Endodermal cell (in vitro differentiated cells): ENCODE measurements at regions not wholly inside any gene's neighbourhood (a gene's known extent, or its start where the extent isn't known, plus 50 kb on each side); places are given as distances from the start of the nearest gene placed in this dataset.
"Not testable (repeated sequence)": the region's sequence is repeated elsewhere in the genome, so short reads cannot be mapped to it uniquely, and the experiment has no call there.

Experiments used
- DNase-seq: peaks from one replicate; pipeline ENCODE4 v3.0.0-alpha.2; 2017
- H3K27ac ChIP-seq: 2 replicates; pipeline ENCODE4 v1.5.1; 2013; ENCODE audit warnings: mild to moderate bottlenecking, low read depth, low read length, moderate library complexity
- H3K27me3 ChIP-seq: 2 replicates; pipeline ENCODE4 v1.6.1; 2013; ENCODE audit warnings: mild to moderate bottlenecking, low read length, moderate library complexity; ENCODE audit not compliant: insufficient read depth, control insufficient read depth, poor library complexity, severe bottlenecking
- H3K36me3 ChIP-seq: 2 replicates; pipeline ENCODE4 v1.7.0; 2013; ENCODE audit warnings: mild to moderate bottlenecking, low read length, moderate library complexity; ENCODE audit not compliant: control insufficient read depth, insufficient read depth
- H3K4me1 ChIP-seq: one replicate; pipeline ENCODE4 v1.7.0; 2013; ENCODE audit warnings: low read length; ENCODE audit not compliant: control insufficient read depth, insufficient read depth
- H3K4me3 ChIP-seq: 2 replicates; pipeline ENCODE4 v1.5.1; 2013; ENCODE audit warnings: mild to moderate bottlenecking, low read length, moderate library complexity
- H3K9ac ChIP-seq: 2 replicates; pipeline ENCODE4 v1.6.1; 2013; ENCODE audit warnings: mild to moderate bottlenecking, low read length, moderate library complexity; ENCODE audit not compliant: poor library complexity, severe bottlenecking; ENCODE audit errors: extremely low read depth
- H3K9me3 ChIP-seq: 2 replicates; pipeline ENCODE4 v1.6.1; 2013; ENCODE audit warnings: mild to moderate bottlenecking, low read length, moderate library complexity; ENCODE audit not compliant: control insufficient read depth
- H3K27ac Mint-ChIP-seq: 2 replicates; pipeline ENCODE4 v1.8.0; 2020; ENCODE audit warnings: mixed read lengths
- H3K27me3 Mint-ChIP-seq: 2 replicates; pipeline ENCODE4 v1.8.0; 2021; ENCODE audit warnings: mild to moderate bottlenecking, mixed read lengths; ENCODE audit not compliant: insufficient read depth
- H3K36me3 Mint-ChIP-seq: 2 replicates; pipeline ENCODE4 v1.8.0; 2020; ENCODE audit warnings: low read depth, mixed read lengths
- H3K4me1 Mint-ChIP-seq: 2 replicates; pipeline ENCODE4 v1.8.0; 2020; ENCODE audit warnings: mixed read lengths
- H3K4me3 Mint-ChIP-seq: 2 replicates; pipeline ENCODE4 v1.8.0; 2020; ENCODE audit warnings: mild to moderate bottlenecking, moderate library complexity, mixed read lengths
- H3K9me3 Mint-ChIP-seq: 2 replicates; pipeline ENCODE4 v1.8.0; 2020; ENCODE audit warnings: mild to moderate bottlenecking, mixed read lengths
- WGBS, 2 experiments: methylation state at CpG; one replicate each; pipeline versions ENCODE4 v1.1.5 to v1.1.7; 2013; ENCODE audit warnings: missing lambda C conversion rate in 2 of 2, mixed read lengths in 1 of 2; ENCODE audit not compliant: insufficient coverage in 1 of 2, insufficient read length in 1 of 2; 5-methylcytosine and 5-hydroxymethylcytosine counted together
- TF ChIP-seq, protein P1 (sequence below): fragments of 200-600 bp; sonication (generic); conservative IDR thresholded peaks from 2 replicates; pipeline ENCODE4 v1.5.0; 2021; ENCODE audit warnings: antibody characterized with exemption, mild to moderate bottlenecking

DNA sequence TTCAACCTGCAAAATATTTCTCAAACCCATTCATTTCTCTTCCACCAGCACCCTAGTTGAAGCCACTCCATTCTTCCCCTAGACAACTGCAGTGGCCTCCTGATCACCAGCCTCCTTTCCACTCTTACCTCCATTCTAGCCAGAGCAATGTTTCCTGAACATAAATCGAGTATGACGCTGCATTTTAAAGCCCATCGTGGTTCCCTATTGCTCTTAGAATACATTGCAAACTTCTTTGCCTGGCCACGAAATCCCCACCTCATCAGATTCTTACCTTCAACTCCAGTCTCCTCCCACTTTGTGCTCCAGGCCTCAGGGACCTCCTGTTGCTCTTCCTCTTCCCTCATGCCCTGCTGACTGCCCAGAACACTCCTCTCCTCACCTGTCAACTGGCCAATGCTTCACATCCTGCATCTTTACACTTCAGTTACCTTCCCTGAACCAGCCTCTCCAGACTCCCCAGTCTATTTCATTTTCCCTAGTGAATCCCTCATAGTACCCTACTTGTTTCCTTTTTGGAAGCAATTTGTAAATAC is 176.5 kb upstream of the CTAGE1 start:
- Mint-ChIP-seq H3K4me1 (no peaks in the 10 kb centered on the region), H3K4me3 (no peak overlapping the region), H3K36me3 (no peaks in the 10 kb centered on the region), H3K27me3 (peaks cover 7% of the 10 kb centered on the region), H3K9me3 (no peaks in the 10 kb centered on the region), H3K27ac (no peak overlapping the region)
- WGBS, 2 experiments, result 86 to 93% methylated on average over 4 of the region's 4 CpGs
- Histone ChIP-seq H3K4me3 (no peak overlapping the region), H3K9me3 (no peaks in the 10 kb centered on the region), H3K9ac (no peak overlapping the region), H3K4me1 (no peaks in the 10 kb centered on the region), H3K27me3 (no peaks in the 10 kb centered on the region), H3K27ac (no peak overlapping the region), H3K36me3 (no peaks in the 10 kb centered on the region)
- TF ChIP-seq, protein P1, sequence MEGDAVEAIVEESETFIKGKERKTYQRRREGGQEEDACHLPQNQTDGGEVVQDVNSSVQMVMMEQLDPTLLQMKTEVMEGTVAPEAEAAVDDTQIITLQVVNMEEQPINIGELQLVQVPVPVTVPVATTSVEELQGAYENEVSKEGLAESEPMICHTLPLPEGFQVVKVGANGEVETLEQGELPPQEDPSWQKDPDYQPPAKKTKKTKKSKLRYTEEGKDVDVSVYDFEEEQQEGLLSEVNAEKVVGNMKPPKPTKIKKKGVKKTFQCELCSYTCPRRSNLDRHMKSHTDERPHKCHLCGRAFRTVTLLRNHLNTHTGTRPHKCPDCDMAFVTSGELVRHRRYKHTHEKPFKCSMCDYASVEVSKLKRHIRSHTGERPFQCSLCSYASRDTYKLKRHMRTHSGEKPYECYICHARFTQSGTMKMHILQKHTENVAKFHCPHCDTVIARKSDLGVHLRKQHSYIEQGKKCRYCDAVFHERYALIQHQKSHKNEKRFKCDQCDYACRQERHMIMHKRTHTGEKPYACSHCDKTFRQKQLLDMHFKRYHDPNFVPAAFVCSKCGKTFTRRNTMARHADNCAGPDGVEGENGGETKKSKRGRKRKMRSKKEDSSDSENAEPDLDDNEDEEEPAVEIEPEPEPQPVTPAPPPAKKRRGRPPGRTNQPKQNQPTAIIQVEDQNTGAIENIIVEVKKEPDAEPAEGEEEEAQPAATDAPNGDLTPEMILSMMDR, result no peak
- DNase-seq, result peak; percentile 56

DNA sequence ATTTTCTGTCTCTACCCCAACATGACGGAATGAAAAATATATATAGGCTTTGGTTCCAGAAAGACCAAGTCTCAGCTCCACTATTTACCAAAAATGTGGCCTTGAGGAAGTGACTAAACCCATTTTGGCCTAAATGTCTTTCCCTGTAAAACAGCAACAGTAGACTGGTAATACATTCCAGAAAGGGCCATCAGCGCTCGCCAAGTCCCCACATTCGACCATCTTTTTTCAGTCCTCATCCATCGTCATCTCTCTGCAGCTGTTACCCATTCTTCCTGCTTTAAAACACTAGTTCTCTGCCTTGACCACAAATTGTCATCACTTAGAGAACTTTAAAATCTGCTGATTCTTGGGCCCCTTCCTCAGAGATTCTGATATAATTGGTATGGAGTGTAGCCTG is 183.8 kb upstream of the CTAGE1 start:
- Histone ChIP-seq H3K4me1 (no peaks in the 10 kb centered on the region), H3K27me3 (no peaks in the 10 kb centered on the region), H3K36me3 (no peaks in the 10 kb centered on the region), H3K4me3 (no peak overlapping the region), H3K9ac (no peak overlapping the region), H3K27ac (no peak overlapping the region), H3K9me3 (no peaks in the 10 kb centered on the region)
- H3K27me3 Mint-ChIP-seq, result peaks cover 4% of the 10 kb centered on the region
- H3K9me3 Mint-ChIP-seq, result no peaks in the 10 kb centered on the region
- H3K36me3 Mint-ChIP-seq, result no peaks in the 10 kb centered on the region
- TF ChIP-seq, protein P1, result no peak
- DNase-seq, result no peak
- no peak overlapping the region for H3K27ac Mint-ChIP-seq
- 90 to 100% methylated on average over 4 to 5 of the region's 5 CpGs for WGBS, 2 experiments
- no peak overlapping the region for H3K4me3 Mint-ChIP-seq
- no peaks in the 10 kb centered on the region for H3K4me1 Mint-ChIP-seq

DNA sequence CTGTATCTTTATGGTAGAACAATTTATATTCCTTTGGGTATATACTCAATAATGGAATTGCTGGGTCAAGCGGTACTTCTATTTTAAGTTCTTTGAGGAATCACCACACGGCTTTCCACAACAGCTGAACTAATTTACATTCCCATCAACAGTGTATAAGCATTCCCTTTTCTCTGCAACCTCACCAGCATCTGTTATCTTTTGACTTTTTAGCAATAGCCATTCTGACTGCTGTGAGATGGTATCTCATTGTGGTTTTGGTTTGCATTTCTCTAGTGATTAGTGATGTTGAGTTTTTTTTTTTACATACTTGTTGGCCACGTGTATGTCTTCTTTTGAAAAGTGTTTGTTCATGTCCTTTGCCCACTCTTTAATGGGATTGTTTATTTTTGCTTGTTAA is 184.7 kb upstream of the CTAGE1 start:
- not testable (repeated sequence) for H3K4me1 Mint-ChIP-seq, H3K9me3 Mint-ChIP-seq, H3K27me3 Mint-ChIP-seq, H3K4me3 ChIP-seq, H3K27ac ChIP-seq, H3K27me3 ChIP-seq, H3K36me3 ChIP-seq, H3K9me3 ChIP-seq, H3K4me3 Mint-ChIP-seq, H3K9ac ChIP-seq, DNase-seq, H3K36me3 Mint-ChIP-seq, H3K27ac Mint-ChIP-seq, H3K4me1 ChIP-seq
- 75% methylated on average over 3 of the region's 3 CpGs for whole genome bisulfite sequencing, 2 experiments

DNA sequence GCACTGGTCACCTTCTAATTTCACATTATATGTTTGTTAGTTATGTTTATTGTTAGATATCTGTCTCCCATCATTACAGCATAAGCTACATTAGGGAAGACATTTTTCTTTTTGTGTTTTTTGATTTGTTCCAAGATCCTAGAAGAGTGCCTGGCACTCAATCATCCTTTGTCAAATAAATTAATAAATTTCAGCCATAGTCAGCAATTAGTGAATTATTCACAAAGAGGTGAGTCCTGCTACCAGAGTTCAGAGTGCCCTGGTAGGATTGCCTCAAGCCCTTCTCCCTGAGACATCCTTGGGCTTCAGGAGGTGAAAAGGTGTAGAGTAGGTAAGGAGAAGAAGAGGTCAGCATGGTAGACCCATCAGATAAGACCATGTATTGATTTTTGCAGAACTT is 186.2 kb upstream of the CTAGE1 start:
- Mint-ChIP-seq H3K9me3 (no peaks in the 10 kb centered on the region), H3K27ac (no peak overlapping the region), H3K4me1 (no peaks in the 10 kb centered on the region), H3K36me3 (no peaks in the 10 kb centered on the region), H3K4me3 (no peak overlapping the region), H3K27me3 (peaks cover 4% of the 10 kb centered on the region)
- no peaks in the 10 kb centered on the region for H3K9me3 ChIP-seq
- no peak overlapping the region for H3K9ac ChIP-seq
- H3K36me3 ChIP-seq, result no peaks in the 10 kb centered on the region
- TF ChIP-seq, protein P1, result no peak
- no peak overlapping the region for H3K4me3 ChIP-seq
- H3K4me1 ChIP-seq, result no peaks in the 10 kb centered on the region
- no peak overlapping the region for H3K27ac ChIP-seq
- H3K27me3 ChIP-seq, result no peaks in the 10 kb centered on the region
- no peak for DNase-seq
